GM23338 (cell line): ENCODE measurements at regions not wholly inside any gene's neighbourhood (a gene's known extent, or its start where the extent isn't known, plus 50 kb on each side); places are given as distances from the start of the nearest gene placed in this dataset.

Source experiments
- ATAC-seq: fragments of 200-7000 bp; cut with Tn5 transposase; 3 replicates; pipeline ENCODE4 v1.9.1; 2020
- DNase-seq: peaks from one replicate; pipeline ENCODE4 v3.0.0-alpha.2; 2015; ENCODE audit warnings: low spot score
- H2AFZ ChIP-seq: fragments of 200-600 bp; sonication (generic); 2 replicates; pipeline ENCODE4 v1.8.0; 2016; ENCODE audit warnings: antibody characterized with exemption, mild to moderate bottlenecking, moderate library complexity
- H3F3A ChIP-seq: fragments of 200-600 bp; sonication (generic); replicated peaks from 2 replicates; pipeline ENCODE4 v1.8.0; 2017; ENCODE audit warnings: antibody characterized with exemption, mixed run types, low read depth
- H3K27ac ChIP-seq: fragments of 200-600 bp; sonication (generic); 2 replicates; pipeline ENCODE4 v1.6.1; 2016; ENCODE audit warnings: low read depth
- H3K27me3 ChIP-seq: fragments of 200-600 bp; sonication (generic); 2 replicates; pipeline ENCODE4 v1.8.0; 2016; ENCODE audit warnings: mild to moderate bottlenecking, mixed run types, moderate library complexity; ENCODE audit not compliant: insufficient read depth
- H3K36me3 ChIP-seq: fragments of 200-600 bp; sonication (generic); 2 replicates; pipeline ENCODE4 v1.8.0; 2016; ENCODE audit warnings: mild to moderate bottlenecking; ENCODE audit not compliant: insufficient read depth
- H3K4me1 ChIP-seq: fragments of 200-600 bp; sonication (generic); 2 replicates; pipeline ENCODE4 v1.8.0; 2016; ENCODE audit warnings: mild to moderate bottlenecking, moderate library complexity; ENCODE audit not compliant: insufficient read depth
- H3K4me2 ChIP-seq: fragments of 200-600 bp; sonication (generic); 2 replicates; pipeline ENCODE4 v1.7.1; 2017; ENCODE audit warnings: mixed run types
- H3K4me3 ChIP-seq: fragments of 200-600 bp; sonication (generic); 2 replicates; pipeline ENCODE4 v1.6.1; 2016; ENCODE audit warnings: mixed run types
- H3K79me2 ChIP-seq: fragments of 200-600 bp; sonication (generic); replicated peaks from 2 replicates; pipeline ENCODE4 v1.8.0; 2017; ENCODE audit warnings: mild to moderate bottlenecking; ENCODE audit not compliant: insufficient read depth
- H3K9me2 ChIP-seq: fragments of 200-600 bp; sonication (generic); 2 replicates; pipeline ENCODE4 v1.8.0; 2017; ENCODE audit not compliant: insufficient read depth
- H4K20me1 ChIP-seq: fragments of 200-600 bp; sonication (generic); replicated peaks from 2 replicates; pipeline ENCODE4 v1.8.0; 2017; ENCODE audit warnings: mild to moderate bottlenecking; ENCODE audit not compliant: insufficient read depth
- H3K27ac Mint-ChIP-seq: 2 replicates; pipeline ENCODE4 v1.8.0; 2020; ENCODE audit warnings: inconsistent platforms, mild to moderate bottlenecking, moderate library complexity, mixed read lengths
- H3K27me3 Mint-ChIP-seq: 3 replicates; pipeline ENCODE4 v1.8.0; 2022; ENCODE audit warnings: low read depth, mild to moderate bottlenecking, moderate library complexity, mixed read lengths, inconsistent platforms; ENCODE audit not compliant: insufficient read depth, poor library complexity
- H3K36me3 Mint-ChIP-seq: 3 replicates; pipeline ENCODE4 v1.8.0; 2021; ENCODE audit warnings: low read depth, mild to moderate bottlenecking, inconsistent platforms, moderate library complexity, mixed read lengths
- H3K4me1 Mint-ChIP-seq: 3 replicates; pipeline ENCODE4 v1.8.0; 2020; ENCODE audit warnings: mild to moderate bottlenecking, inconsistent platforms, mixed read lengths
- H3K4me3 Mint-ChIP-seq: 3 replicates; pipeline ENCODE4 v1.8.0; 2021; ENCODE audit warnings: moderate library complexity, mild to moderate bottlenecking, inconsistent platforms, mixed read lengths
- H3K9me3 Mint-ChIP-seq: 3 replicates; pipeline ENCODE4 v1.8.0; 2020; ENCODE audit warnings: moderate library complexity, mild to moderate bottlenecking, inconsistent platforms, mixed read lengths
- CREB1 ChIP-seq: fragments of 250-450 bp; sonication (Bioruptor Pico); IDR thresholded peaks from 2 replicates; pipeline ENCODE4 v1.5.0; 2020; ENCODE audit warnings: low read depth, mild to moderate bottlenecking, moderate library complexity
- EZH2 ChIP-seq: fragments of 200-600 bp; sonication (generic); IDR thresholded peaks from one replicate; pipeline ENCODE4 v1.8.0; 2017; ENCODE audit warnings: antibody characterized with exemption, mild to moderate bottlenecking, low read depth; ENCODE audit not compliant: unreplicated experiment
- EZH2phosphoT487 ChIP-seq: fragments of 200-600 bp; sonication (generic); IDR thresholded peaks from one replicate; pipeline ENCODE4 v1.8.1; 2018; ENCODE audit warnings: antibody characterized with exemption; ENCODE audit not compliant: unreplicated experiment
- JUNB ChIP-seq: IDR thresholded peaks from one replicate; pipeline ENCODE4 v1.6.1; 2016; ENCODE audit warnings: antibody characterized with exemption; ENCODE audit not compliant: unreplicated experiment
- NANOG ChIP-seq: IDR thresholded peaks from 2 replicates; pipeline ENCODE4 v1.6.1; 2016; ENCODE audit warnings: antibody characterized with exemption, borderline replicate concordance
- POLR2AphosphoS5 ChIP-seq: IDR thresholded peaks from 2 replicates; pipeline ENCODE4 v1.6.1; 2016; ENCODE audit warnings: antibody characterized with exemption, low read depth
- STAT1 ChIP-seq: IDR thresholded peaks from one replicate; pipeline ENCODE4 v1.6.1; 2016; ENCODE audit warnings: antibody characterized with exemption; ENCODE audit not compliant: unreplicated experiment
- ZNF114 ChIP-seq: fragments of 250-450 bp; sonication (Bioruptor Pico); IDR thresholded peaks from 2 replicates; pipeline ENCODE4 v1.5.0; 2020; ENCODE audit warnings: mild to moderate bottlenecking, moderate library complexity
- ZNF331 ChIP-seq: fragments of 250-450 bp; sonication (Bioruptor Pico); IDR thresholded peaks from 2 replicates; pipeline ENCODE4 v1.5.0; 2020; ENCODE audit warnings: low read depth, mild to moderate bottlenecking, moderate library complexity
- TF ChIP-seq, protein P1 (sequence below), 2 experiments: fragments of 200-600 bp in 1 of 2; sonication (generic) in 1 of 2; conservative IDR thresholded peaks; 2 replicates each; pipeline versions ENCODE4 v1.5.1 to v1.6.1; 2016 to 2017; ENCODE audit warnings: antibody characterized with exemption in 2 of 2, low read depth in 2 of 2, mild to moderate bottlenecking in 2 of 2, moderate library complexity in 1 of 2
- TF ChIP-seq, protein P2 (sequence below): IDR thresholded peaks from one replicate; pipeline ENCODE4 v1.6.1; 2018; ENCODE audit warnings: antibody characterized with exemption; ENCODE audit not compliant: unreplicated experiment
- TF ChIP-seq, protein P3 (sequence below): IDR thresholded peaks from 2 replicates; pipeline ENCODE4 v1.6.1; 2016; ENCODE audit warnings: antibody characterized with exemption
- TF ChIP-seq, protein P4 (sequence below): fragments of 250-450 bp; sonication (Bioruptor Pico); IDR thresholded peaks from 2 replicates; pipeline ENCODE4 v1.5.0; 2020; ENCODE audit warnings: mild to moderate bottlenecking, moderate library complexity

DNA sequence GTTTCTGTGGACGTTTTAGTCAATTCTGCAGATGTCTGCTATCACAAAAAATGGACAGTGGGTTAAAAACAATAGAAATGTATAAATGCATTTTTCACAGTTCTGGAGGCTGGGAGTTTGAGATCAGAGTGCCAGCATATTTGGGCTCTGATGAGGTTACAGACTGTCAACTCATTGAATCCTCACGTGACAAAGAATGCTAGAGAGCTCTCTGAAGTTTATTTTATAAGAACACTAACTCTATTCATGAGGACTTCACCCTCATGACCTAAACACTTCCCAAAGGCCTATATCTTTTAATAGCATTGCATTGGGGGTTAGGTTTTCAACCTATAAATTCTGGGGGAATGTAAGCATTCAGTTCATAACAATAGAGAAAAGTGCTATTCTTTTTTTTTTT, 182.6 kb upstream of the SLITRK3 start:
- no peaks in the 10 kb centered on the region for H4K20me1 ChIP-seq
- H3K36me3 ChIP-seq = no peaks in the 10 kb centered on the region
- TF ChIP-seq STAT1 (no peak), POLR2AphosphoS5 (no peak), JUNB (no peak), EZH2 (no peak), ZNF114 (no peak), EZH2phosphoT487 (no peak), CREB1 (CRISPR knock-in tag) (no peak), ZNF331 (no peak), NANOG (no peak)
- TF ChIP-seq, protein P1, sequence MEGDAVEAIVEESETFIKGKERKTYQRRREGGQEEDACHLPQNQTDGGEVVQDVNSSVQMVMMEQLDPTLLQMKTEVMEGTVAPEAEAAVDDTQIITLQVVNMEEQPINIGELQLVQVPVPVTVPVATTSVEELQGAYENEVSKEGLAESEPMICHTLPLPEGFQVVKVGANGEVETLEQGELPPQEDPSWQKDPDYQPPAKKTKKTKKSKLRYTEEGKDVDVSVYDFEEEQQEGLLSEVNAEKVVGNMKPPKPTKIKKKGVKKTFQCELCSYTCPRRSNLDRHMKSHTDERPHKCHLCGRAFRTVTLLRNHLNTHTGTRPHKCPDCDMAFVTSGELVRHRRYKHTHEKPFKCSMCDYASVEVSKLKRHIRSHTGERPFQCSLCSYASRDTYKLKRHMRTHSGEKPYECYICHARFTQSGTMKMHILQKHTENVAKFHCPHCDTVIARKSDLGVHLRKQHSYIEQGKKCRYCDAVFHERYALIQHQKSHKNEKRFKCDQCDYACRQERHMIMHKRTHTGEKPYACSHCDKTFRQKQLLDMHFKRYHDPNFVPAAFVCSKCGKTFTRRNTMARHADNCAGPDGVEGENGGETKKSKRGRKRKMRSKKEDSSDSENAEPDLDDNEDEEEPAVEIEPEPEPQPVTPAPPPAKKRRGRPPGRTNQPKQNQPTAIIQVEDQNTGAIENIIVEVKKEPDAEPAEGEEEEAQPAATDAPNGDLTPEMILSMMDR (conservative IDR thresholded peaks at IDR 0.05; ENCODE audit: low read depth in 2 of 2) = no peak
- TF ChIP-seq, protein P2, sequence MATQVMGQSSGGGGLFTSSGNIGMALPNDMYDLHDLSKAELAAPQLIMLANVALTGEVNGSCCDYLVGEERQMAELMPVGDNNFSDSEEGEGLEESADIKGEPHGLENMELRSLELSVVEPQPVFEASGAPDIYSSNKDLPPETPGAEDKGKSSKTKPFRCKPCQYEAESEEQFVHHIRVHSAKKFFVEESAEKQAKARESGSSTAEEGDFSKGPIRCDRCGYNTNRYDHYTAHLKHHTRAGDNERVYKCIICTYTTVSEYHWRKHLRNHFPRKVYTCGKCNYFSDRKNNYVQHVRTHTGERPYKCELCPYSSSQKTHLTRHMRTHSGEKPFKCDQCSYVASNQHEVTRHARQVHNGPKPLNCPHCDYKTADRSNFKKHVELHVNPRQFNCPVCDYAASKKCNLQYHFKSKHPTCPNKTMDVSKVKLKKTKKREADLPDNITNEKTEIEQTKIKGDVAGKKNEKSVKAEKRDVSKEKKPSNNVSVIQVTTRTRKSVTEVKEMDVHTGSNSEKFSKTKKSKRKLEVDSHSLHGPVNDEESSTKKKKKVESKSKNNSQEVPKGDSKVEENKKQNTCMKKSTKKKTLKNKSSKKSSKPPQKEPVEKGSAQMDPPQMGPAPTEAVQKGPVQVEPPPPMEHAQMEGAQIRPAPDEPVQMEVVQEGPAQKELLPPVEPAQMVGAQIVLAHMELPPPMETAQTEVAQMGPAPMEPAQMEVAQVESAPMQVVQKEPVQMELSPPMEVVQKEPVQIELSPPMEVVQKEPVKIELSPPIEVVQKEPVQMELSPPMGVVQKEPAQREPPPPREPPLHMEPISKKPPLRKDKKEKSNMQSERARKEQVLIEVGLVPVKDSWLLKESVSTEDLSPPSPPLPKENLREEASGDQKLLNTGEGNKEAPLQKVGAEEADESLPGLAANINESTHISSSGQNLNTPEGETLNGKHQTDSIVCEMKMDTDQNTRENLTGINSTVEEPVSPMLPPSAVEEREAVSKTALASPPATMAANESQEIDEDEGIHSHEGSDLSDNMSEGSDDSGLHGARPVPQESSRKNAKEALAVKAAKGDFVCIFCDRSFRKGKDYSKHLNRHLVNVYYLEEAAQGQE = no peak
- TF ChIP-seq, protein P3, sequence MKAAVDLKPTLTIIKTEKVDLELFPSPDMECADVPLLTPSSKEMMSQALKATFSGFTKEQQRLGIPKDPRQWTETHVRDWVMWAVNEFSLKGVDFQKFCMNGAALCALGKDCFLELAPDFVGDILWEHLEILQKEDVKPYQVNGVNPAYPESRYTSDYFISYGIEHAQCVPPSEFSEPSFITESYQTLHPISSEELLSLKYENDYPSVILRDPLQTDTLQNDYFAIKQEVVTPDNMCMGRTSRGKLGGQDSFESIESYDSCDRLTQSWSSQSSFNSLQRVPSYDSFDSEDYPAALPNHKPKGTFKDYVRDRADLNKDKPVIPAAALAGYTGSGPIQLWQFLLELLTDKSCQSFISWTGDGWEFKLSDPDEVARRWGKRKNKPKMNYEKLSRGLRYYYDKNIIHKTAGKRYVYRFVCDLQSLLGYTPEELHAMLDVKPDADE = no peak
- TF ChIP-seq, protein P4, sequence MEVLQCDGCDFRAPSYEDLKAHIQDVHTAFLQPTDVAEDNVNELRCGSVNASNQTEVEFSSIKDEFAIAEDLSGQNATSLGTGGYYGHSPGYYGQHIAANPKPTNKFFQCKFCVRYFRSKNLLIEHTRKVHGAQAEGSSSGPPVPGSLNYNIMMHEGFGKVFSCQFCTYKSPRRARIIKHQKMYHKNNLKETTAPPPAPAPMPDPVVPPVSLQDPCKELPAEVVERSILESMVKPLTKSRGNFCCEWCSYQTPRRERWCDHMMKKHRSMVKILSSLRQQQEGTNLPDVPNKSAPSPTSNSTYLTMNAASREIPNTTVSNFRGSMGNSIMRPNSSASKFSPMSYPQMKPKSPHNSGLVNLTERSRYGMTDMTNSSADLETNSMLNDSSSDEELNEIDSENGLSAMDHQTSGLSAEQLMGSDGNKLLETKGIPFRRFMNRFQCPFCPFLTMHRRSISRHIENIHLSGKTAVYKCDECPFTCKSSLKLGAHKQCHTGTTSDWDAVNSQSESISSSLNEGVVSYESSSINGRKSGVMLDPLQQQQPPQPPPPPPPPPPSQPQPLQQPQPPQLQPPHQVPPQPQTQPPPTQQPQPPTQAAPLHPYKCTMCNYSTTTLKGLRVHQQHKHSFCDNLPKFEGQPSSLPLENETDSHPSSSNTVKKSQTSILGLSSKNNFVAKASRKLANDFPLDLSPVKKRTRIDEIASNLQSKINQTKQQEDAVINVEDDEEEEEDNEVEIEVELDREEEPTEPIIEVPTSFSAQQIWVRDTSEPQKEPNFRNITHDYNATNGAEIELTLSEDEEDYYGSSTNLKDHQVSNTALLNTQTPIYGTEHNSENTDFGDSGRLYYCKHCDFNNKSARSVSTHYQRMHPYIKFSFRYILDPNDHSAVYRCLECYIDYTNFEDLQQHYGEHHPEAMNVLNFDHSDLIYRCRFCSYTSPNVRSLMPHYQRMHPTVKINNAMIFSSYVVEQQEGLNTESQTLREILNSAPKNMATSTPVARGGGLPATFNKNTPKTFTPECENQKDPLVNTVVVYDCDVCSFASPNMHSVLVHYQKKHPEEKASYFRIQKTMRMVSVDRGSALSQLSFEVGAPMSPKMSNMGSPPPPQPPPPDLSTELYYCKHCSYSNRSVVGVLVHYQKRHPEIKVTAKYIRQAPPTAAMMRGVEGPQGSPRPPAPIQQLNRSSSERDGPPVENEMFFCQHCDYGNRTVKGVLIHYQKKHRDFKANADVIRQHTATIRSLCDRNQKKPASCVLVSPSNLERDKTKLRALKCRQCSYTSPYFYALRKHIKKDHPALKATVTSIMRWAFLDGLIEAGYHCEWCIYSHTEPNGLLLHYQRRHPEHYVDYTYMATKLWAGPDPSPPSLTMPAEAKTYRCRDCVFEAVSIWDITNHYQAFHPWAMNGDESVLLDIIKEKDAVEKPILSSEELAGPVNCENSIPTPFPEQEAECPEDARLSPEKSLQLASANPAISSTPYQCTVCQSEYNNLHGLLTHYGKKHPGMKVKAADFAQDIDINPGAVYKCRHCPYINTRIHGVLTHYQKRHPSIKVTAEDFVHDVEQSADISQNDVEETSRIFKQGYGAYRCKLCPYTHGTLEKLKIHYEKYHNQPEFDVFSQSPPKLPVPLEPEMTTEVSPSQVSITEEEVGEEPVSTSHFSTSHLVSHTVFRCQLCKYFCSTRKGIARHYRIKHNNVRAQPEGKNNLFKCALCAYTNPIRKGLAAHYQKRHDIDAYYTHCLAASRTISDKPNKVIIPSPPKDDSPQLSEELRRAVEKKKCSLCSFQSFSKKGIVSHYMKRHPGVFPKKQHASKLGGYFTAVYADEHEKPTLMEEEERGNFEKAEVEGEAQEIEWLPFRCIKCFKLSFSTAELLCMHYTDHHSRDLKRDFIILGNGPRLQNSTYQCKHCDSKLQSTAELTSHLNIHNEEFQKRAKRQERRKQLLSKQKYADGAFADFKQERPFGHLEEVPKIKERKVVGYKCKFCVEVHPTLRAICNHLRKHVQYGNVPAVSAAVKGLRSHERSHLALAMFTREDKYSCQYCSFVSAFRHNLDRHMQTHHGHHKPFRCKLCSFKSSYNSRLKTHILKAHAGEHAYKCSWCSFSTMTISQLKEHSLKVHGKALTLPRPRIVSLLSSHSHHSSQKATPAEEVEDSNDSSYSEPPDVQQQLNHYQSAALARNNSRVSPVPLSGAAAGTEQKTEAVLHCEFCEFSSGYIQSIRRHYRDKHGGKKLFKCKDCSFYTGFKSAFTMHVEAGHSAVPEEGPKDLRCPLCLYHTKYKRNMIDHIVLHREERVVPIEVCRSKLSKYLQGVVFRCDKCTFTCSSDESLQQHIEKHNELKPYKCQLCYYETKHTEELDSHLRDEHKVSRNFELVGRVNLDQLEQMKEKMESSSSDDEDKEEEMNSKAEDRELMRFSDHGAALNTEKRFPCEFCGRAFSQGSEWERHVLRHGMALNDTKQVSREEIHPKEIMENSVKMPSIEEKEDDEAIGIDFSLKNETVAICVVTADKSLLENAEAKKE (CRISPR knock-in tag) = no peak
- H3K4me3 ChIP-seq = no peak overlapping the region
- no peak overlapping the region for H2AFZ ChIP-seq
- H3F3A ChIP-seq = no peaks in the 10 kb centered on the region
- H3K27me3 Mint-ChIP-seq = no peaks in the 10 kb centered on the region
- H3K9me2 ChIP-seq = no peaks in the 10 kb centered on the region
- no peak overlapping the region for H3K4me3 Mint-ChIP-seq
- H3K4me1 Mint-ChIP-seq = no peaks in the 10 kb centered on the region
- no peak overlapping the region for H3K4me2 ChIP-seq
- no peaks in the 10 kb centered on the region for H3K9me3 Mint-ChIP-seq
- no peak overlapping the region for H3K27ac ChIP-seq
- ATAC-seq (no peak), DNase-seq (no peak)
- no peak overlapping the region for H3K27ac Mint-ChIP-seq
- H3K79me2 ChIP-seq = no peaks in the 10 kb centered on the region
- H3K4me1 ChIP-seq = no peaks in the 10 kb centered on the region
- no peaks in the 10 kb centered on the region for H3K36me3 Mint-ChIP-seq
- H3K27me3 ChIP-seq = no peaks in the 10 kb centered on the region
